ENCODE measurements at regions not wholly inside any gene's neighbourhood (a gene's known extent, or its start where the extent isn't known, plus 50 kb on each side); places are given as distances from the start of the nearest gene placed in this dataset.

- H3K4me1 ChIP-seq (ENCODE audit: control insufficient read depth in 2 of 2, insufficient read depth in 2 of 2, low read length in 2 of 2), result no peaks in the 10 kb centered on the region
- H3K9me3 ChIP-seq (ENCODE audit: control insufficient read depth in 2 of 2, insufficient read depth in 1 of 2, low read length in 1 of 2), result no peaks in the 10 kb centered on the region
- 94% methylated on average over 3 of the region's 3 CpGs for WGBS
- no peak overlapping the region for H3K4me3 ChIP-seq (ENCODE audit: low read length in 2 of 2)
- H3K27me3 ChIP-seq (ENCODE audit: control insufficient read depth in 2 of 2, insufficient read depth in 1 of 2, low read length in 1 of 2), result no peaks in the 10 kb centered on the region
- H3K27ac ChIP-seq (ENCODE audit: low read depth in 1 of 2, low read length in 1 of 2), result no peak overlapping the region
- no peaks in the 10 kb centered on the region for H3K36me3 ChIP-seq (ENCODE audit: control insufficient read depth in 2 of 2, insufficient read depth in 2 of 2, low read length in 1 of 2)
- no peak for DNase-seq (ENCODE audit: low read depth in 6 of 9, low spot score in 9 of 9)
These were observed 595.6 kb downstream of the NPHP4 start for GRCh38 chr1:5396593-5396992.

- H3K27me3 ChIP-seq (ENCODE audit: control insufficient read depth in 2 of 2, insufficient read depth in 1 of 2, low read length in 1 of 2), result no peaks in the 10 kb centered on the region
These were observed 598.1 kb downstream of the NPHP4 start for GRCh38 chr1:5394111-5394510.

GRCh38 chr1:5393603-5394002 is 598.6 kb downstream of the NPHP4 start:
- Histone ChIP-seq H3K4me3 (ENCODE audit: low read length in 2 of 2) (no peak overlapping the region), H3K9me3 (ENCODE audit: control insufficient read depth in 2 of 2, insufficient read depth in 1 of 2, low read length in 1 of 2) (no peaks in the 10 kb centered on the region), H3K36me3 (ENCODE audit: control insufficient read depth in 2 of 2, insufficient read depth in 2 of 2, low read length in 1 of 2) (no peaks in the 10 kb centered on the region), H3K4me1 (ENCODE audit: control insufficient read depth in 2 of 2, insufficient read depth in 2 of 2, low read length in 2 of 2) (no peaks in the 10 kb centered on the region), H3K27me3 (ENCODE audit: control insufficient read depth in 2 of 2, insufficient read depth in 1 of 2, low read length in 1 of 2) (no peaks in the 10 kb centered on the region), H3K27ac (ENCODE audit: low read depth in 1 of 2, low read length in 1 of 2) (no peak overlapping the region)
- DNase-seq (ENCODE audit: low read depth in 6 of 9, low spot score in 9 of 9), result no peak
- WGBS, result 80% methylated on average over 7 of the region's 7 CpGs

More at GRCh38 chr1:5394111-5394510, 598.1 kb downstream of the NPHP4 start:
- DNase-seq (ENCODE audit: low read depth in 6 of 9, low spot score in 9 of 9), result no peak
- WGBS, result 81% methylated on average over 6 of the region's 6 CpGs
- Histone ChIP-seq H3K4me3 (ENCODE audit: low read length in 2 of 2) (no peak overlapping the region), H3K4me1 (ENCODE audit: control insufficient read depth in 2 of 2, insufficient read depth in 2 of 2, low read length in 2 of 2) (no peaks in the 10 kb centered on the region), H3K27ac (ENCODE audit: low read depth in 1 of 2, low read length in 1 of 2) (no peak overlapping the region), H3K9me3 (ENCODE audit: control insufficient read depth in 2 of 2, insufficient read depth in 1 of 2, low read length in 1 of 2) (no peaks in the 10 kb centered on the region), H3K36me3 (ENCODE audit: control insufficient read depth in 2 of 2, insufficient read depth in 2 of 2, low read length in 1 of 2) (no peaks in the 10 kb centered on the region)

- Histone ChIP-seq H3K36me3 (ENCODE audit: control insufficient read depth in 2 of 2, insufficient read depth in 2 of 2, low read length in 1 of 2) (no peaks in the 10 kb centered on the region), H3K4me3 (ENCODE audit: low read length in 2 of 2) (no peak overlapping the region), H3K9me3 (ENCODE audit: control insufficient read depth in 2 of 2, insufficient read depth in 1 of 2, low read length in 1 of 2) (no peaks in the 10 kb centered on the region), H3K4me1 (ENCODE audit: control insufficient read depth in 2 of 2, insufficient read depth in 2 of 2, low read length in 2 of 2) (no peaks in the 10 kb centered on the region), H3K27me3 (ENCODE audit: control insufficient read depth in 2 of 2, insufficient read depth in 1 of 2, low read length in 1 of 2) (no peaks in the 10 kb centered on the region), H3K27ac (ENCODE audit: low read depth in 1 of 2, low read length in 1 of 2) (no peak overlapping the region)
- no peak for DNase-seq (ENCODE audit: low read depth in 6 of 9, low spot score in 9 of 9)
- 88% methylated on average over 5 of the region's 5 CpGs for WGBS
These were observed 599.1 kb downstream of the NPHP4 start for GRCh38 chr1:5393146-5393545.

GRCh38 chr1:5391725-5392124 is 600.5 kb downstream of the NPHP4 start:
- Histone ChIP-seq H3K36me3 (ENCODE audit: control insufficient read depth in 2 of 2, insufficient read depth in 2 of 2, low read length in 1 of 2) (no peaks in the 10 kb centered on the region), H3K4me1 (ENCODE audit: control insufficient read depth in 2 of 2, insufficient read depth in 2 of 2, low read length in 2 of 2) (no peaks in the 10 kb centered on the region), H3K4me3 (ENCODE audit: low read length in 2 of 2) (no peak overlapping the region), H3K27me3 (ENCODE audit: control insufficient read depth in 2 of 2, insufficient read depth in 1 of 2, low read length in 1 of 2) (no peaks in the 10 kb centered on the region), H3K27ac (ENCODE audit: low read depth in 1 of 2, low read length in 1 of 2) (no peak overlapping the region), H3K9me3 (ENCODE audit: control insufficient read depth in 2 of 2, insufficient read depth in 1 of 2, low read length in 1 of 2) (peaks cover 0 to 2% of the 10 kb centered on the region in 2 donors)
- no peak for DNase-seq (ENCODE audit: low read depth in 6 of 9, low spot score in 9 of 9)
- 96% methylated on average over 12 of the region's 12 CpGs for WGBS

GRCh38 chr1:5390504-5390903 is 601.7 kb downstream of the NPHP4 start:
- no peak for DNase-seq (ENCODE audit: low read depth in 6 of 9, low spot score in 9 of 9)
- Histone ChIP-seq H3K4me3 (ENCODE audit: low read length in 2 of 2) (no peak overlapping the region), H3K27ac (ENCODE audit: low read depth in 1 of 2, low read length in 1 of 2) (no peak overlapping the region), H3K27me3 (ENCODE audit: control insufficient read depth in 2 of 2, insufficient read depth in 1 of 2, low read length in 1 of 2) (no peaks in the 10 kb centered on the region), H3K4me1 (ENCODE audit: control insufficient read depth in 2 of 2, insufficient read depth in 2 of 2, low read length in 2 of 2) (no peaks in the 10 kb centered on the region), H3K9me3 (ENCODE audit: control insufficient read depth in 2 of 2, insufficient read depth in 1 of 2, low read length in 1 of 2) (peaks cover 0 to 7% of the 10 kb centered on the region in 2 donors), H3K36me3 (ENCODE audit: control insufficient read depth in 2 of 2, insufficient read depth in 2 of 2, low read length in 1 of 2) (no peaks in the 10 kb centered on the region)
- 84% methylated on average over 7 of the region's 7 CpGs for WGBS

GRCh38 chr1:5389101-5389885 is 602.9 kb downstream of the NPHP4 start:
- DNase-seq (ENCODE audit: low read depth in 6 of 9, low spot score in 9 of 9), result peak in 1 of 9 donors; percentile 1
- Histone ChIP-seq H3K27ac (ENCODE audit: low read depth in 1 of 2, low read length in 1 of 2) (no peak overlapping the region), H3K4me3 (ENCODE audit: low read length in 2 of 2) (no peak overlapping the region), H3K9me3 (ENCODE audit: control insufficient read depth in 2 of 2, insufficient read depth in 1 of 2, low read length in 1 of 2) (peaks cover 0 to 7% of the 10 kb centered on the region in 2 donors), H3K27me3 (ENCODE audit: control insufficient read depth in 2 of 2, insufficient read depth in 1 of 2, low read length in 1 of 2) (no peaks in the 10 kb centered on the region), H3K36me3 (ENCODE audit: control insufficient read depth in 2 of 2, insufficient read depth in 2 of 2, low read length in 1 of 2) (no peaks in the 10 kb centered on the region), H3K4me1 (ENCODE audit: control insufficient read depth in 2 of 2, insufficient read depth in 2 of 2, low read length in 2 of 2) (no peaks in the 10 kb centered on the region)
- 83% methylated on average over 16 of the region's 16 CpGs for WGBS

- H3K9me3 ChIP-seq (ENCODE audit: control insufficient read depth in 2 of 2, insufficient read depth in 1 of 2, low read length in 1 of 2), result peaks cover 0 to 7% of the 10 kb centered on the region in 2 donors
- H3K27me3 ChIP-seq (ENCODE audit: control insufficient read depth in 2 of 2, insufficient read depth in 1 of 2, low read length in 1 of 2), result no peaks in the 10 kb centered on the region
These were observed 603.6 kb downstream of the NPHP4 start for GRCh38 chr1:5388622-5389021.

GRCh38 chr1:5386371-5386770 is 605.9 kb downstream of the NPHP4 start:
- Histone ChIP-seq H3K4me1 (ENCODE audit: control insufficient read depth in 2 of 2, insufficient read depth in 2 of 2, low read length in 2 of 2) (no peaks in the 10 kb centered on the region), H3K36me3 (ENCODE audit: control insufficient read depth in 2 of 2, insufficient read depth in 2 of 2, low read length in 1 of 2) (no peaks in the 10 kb centered on the region), H3K27ac (ENCODE audit: low read depth in 1 of 2, low read length in 1 of 2) (no peak overlapping the region), H3K9me3 (ENCODE audit: control insufficient read depth in 2 of 2, insufficient read depth in 1 of 2, low read length in 1 of 2) (peaks cover 0 to 7% of the 10 kb centered on the region in 2 donors), H3K4me3 (ENCODE audit: low read length in 2 of 2) (no peak overlapping the region), H3K27me3 (ENCODE audit: control insufficient read depth in 2 of 2, insufficient read depth in 1 of 2, low read length in 1 of 2) (no peaks in the 10 kb centered on the region)
- no peak for DNase-seq (ENCODE audit: low read depth in 6 of 9, low spot score in 9 of 9)
- WGBS, result 90% methylated on average over 3 of the region's 3 CpGs

More at GRCh38 chr1:5388622-5389021, 603.6 kb downstream of the NPHP4 start:
- H3K27ac ChIP-seq (ENCODE audit: low read depth in 1 of 2, low read length in 1 of 2), result no peak overlapping the region
- H3K4me3 ChIP-seq (ENCODE audit: low read length in 2 of 2), result no peak overlapping the region
- no peaks in the 10 kb centered on the region for H3K36me3 ChIP-seq (ENCODE audit: control insufficient read depth in 2 of 2, insufficient read depth in 2 of 2, low read length in 1 of 2)
- no peak for DNase-seq (ENCODE audit: low read depth in 6 of 9, low spot score in 9 of 9)
- WGBS, result 81% methylated on average over 6 of the region's 6 CpGs
- no peaks in the 10 kb centered on the region for H3K4me1 ChIP-seq (ENCODE audit: control insufficient read depth in 2 of 2, insufficient read depth in 2 of 2, low read length in 2 of 2)

Data from thymus (tissue), 11 donors.